ENCODE measurements at regions not wholly inside any gene's neighbourhood (a gene's known extent, or its start where the extent isn't known, plus 50 kb on each side); places are given as distances from the start of the nearest gene placed in this dataset.

- TF ChIP-seq, protein P1, sequence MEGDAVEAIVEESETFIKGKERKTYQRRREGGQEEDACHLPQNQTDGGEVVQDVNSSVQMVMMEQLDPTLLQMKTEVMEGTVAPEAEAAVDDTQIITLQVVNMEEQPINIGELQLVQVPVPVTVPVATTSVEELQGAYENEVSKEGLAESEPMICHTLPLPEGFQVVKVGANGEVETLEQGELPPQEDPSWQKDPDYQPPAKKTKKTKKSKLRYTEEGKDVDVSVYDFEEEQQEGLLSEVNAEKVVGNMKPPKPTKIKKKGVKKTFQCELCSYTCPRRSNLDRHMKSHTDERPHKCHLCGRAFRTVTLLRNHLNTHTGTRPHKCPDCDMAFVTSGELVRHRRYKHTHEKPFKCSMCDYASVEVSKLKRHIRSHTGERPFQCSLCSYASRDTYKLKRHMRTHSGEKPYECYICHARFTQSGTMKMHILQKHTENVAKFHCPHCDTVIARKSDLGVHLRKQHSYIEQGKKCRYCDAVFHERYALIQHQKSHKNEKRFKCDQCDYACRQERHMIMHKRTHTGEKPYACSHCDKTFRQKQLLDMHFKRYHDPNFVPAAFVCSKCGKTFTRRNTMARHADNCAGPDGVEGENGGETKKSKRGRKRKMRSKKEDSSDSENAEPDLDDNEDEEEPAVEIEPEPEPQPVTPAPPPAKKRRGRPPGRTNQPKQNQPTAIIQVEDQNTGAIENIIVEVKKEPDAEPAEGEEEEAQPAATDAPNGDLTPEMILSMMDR (IDR thresholded peaks at IDR 0.05 in 4 of 5, conservative IDR thresholded peaks at IDR 0.05 in 1 of 5), result no peak
- TF ChIP-seq POLR2A (IDR thresholded peaks at IDR 0.05), result no peak
Measured at GRCh38 chr4:119725011-119725410, 96.4 kb upstream of the PDE5A start.
